ENCODE measurements at regions not wholly inside any gene's neighbourhood (a gene's known extent, or its start where the extent isn't known, plus 50 kb on each side); places are given as distances from the start of the nearest gene placed in this dataset.

DNA sequence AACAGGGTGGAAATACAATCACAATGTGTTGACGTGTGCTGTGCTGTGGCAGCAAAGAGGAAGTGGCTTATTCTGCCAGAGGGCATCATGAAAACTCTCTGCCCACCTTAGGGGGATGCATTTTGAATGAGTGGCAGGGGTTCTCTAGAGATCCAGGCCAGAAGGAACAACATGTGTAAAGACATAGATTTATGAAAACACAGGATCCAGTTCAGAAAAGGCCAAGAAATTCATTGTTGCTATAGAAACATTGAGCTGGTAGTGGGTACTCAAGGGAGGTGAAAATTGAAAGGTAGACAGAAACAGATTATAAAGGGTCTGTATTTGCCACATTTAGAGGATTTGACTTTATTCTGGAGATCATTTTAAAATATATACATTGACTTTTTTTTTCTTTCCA lies 417.7 kb downstream of the ENC1 start:
- intact Hi-C loops (cut with micrococcal nuclease; ENCODE audit: unreplicated experiment) = no loop called here
- DNase-seq (ENCODE audit: low spot score) = no peak
- no peaks in the 10 kb centered on the region for H3K36me3 ChIP-seq (ENCODE audit: insufficient read depth, low read length, poor library complexity, severe bottlenecking)
- no TSS peak for BruUV-seq (replicated peaks)
- no peaks in the 10 kb centered on the region for H3K4me1 ChIP-seq (ENCODE audit: insufficient read depth, low read length, poor library complexity, severe bottlenecking)
- H3K4me3 ChIP-seq (ENCODE audit: low read depth, low read length, poor library complexity, severe bottlenecking) = no peak overlapping the region
- H3K27me3 ChIP-seq (replicated peaks; ENCODE audit: insufficient read depth, low read depth, low read length, poor library complexity) = peaks cover 19% of the 10 kb centered on the region
- TF ChIP-seq EZH2 (IDR thresholded peaks at IDR 0.05; ENCODE audit: borderline replicate concordance, low read depth, low read length, poor library complexity, severe bottlenecking) = no peak
- TF ChIP-seq, protein P1, sequence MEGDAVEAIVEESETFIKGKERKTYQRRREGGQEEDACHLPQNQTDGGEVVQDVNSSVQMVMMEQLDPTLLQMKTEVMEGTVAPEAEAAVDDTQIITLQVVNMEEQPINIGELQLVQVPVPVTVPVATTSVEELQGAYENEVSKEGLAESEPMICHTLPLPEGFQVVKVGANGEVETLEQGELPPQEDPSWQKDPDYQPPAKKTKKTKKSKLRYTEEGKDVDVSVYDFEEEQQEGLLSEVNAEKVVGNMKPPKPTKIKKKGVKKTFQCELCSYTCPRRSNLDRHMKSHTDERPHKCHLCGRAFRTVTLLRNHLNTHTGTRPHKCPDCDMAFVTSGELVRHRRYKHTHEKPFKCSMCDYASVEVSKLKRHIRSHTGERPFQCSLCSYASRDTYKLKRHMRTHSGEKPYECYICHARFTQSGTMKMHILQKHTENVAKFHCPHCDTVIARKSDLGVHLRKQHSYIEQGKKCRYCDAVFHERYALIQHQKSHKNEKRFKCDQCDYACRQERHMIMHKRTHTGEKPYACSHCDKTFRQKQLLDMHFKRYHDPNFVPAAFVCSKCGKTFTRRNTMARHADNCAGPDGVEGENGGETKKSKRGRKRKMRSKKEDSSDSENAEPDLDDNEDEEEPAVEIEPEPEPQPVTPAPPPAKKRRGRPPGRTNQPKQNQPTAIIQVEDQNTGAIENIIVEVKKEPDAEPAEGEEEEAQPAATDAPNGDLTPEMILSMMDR (conservative IDR thresholded peaks at IDR 0.05; ENCODE audit: low read depth, low read length) = no peak
- CTCF ChIA-PET = no interaction called here
- POLR2A ChIA-PET (ENCODE audit: low non-redundant PET) = no interaction called here
- peaks cover 3% of the 10 kb centered on the region for H3K9me3 ChIP-seq (ENCODE audit: low read depth, low read length, poor library complexity, severe bottlenecking)
- H3K27ac ChIP-seq (ENCODE audit: low read depth, low read length, poor library complexity, severe bottlenecking) = no peak overlapping the region

GRCh38 chr5:74221413-74221812 lies 419.1 kb downstream of the ENC1 start:
- no peaks in the 10 kb centered on the region for H3K36me3 ChIP-seq (ENCODE audit: insufficient read depth, low read length, poor library complexity, severe bottlenecking)
- intact Hi-C loops (cut with micrococcal nuclease; ENCODE audit: unreplicated experiment) = no loop called here
- no peak overlapping the region for H3K4me3 ChIP-seq (ENCODE audit: low read depth, low read length, poor library complexity, severe bottlenecking)
- no peaks in the 10 kb centered on the region for H3K4me1 ChIP-seq (ENCODE audit: insufficient read depth, low read length, poor library complexity, severe bottlenecking)
- H3K27me3 ChIP-seq (replicated peaks; ENCODE audit: insufficient read depth, low read depth, low read length, poor library complexity) = peaks cover 6% of the 10 kb centered on the region
- no peak overlapping the region for H3K27ac ChIP-seq (ENCODE audit: low read depth, low read length, poor library complexity, severe bottlenecking)
- H3K9me3 ChIP-seq (ENCODE audit: low read depth, low read length, poor library complexity, severe bottlenecking) = peaks cover 3% of the 10 kb centered on the region
- POLR2A ChIA-PET (ENCODE audit: low non-redundant PET) = no interaction called here
- CTCF ChIA-PET = no interaction called here
- TF ChIP-seq EZH2 (IDR thresholded peaks at IDR 0.05; ENCODE audit: borderline replicate concordance, low read depth, low read length, poor library complexity, severe bottlenecking) = no peak
- TF ChIP-seq, protein P1 (conservative IDR thresholded peaks at IDR 0.05; ENCODE audit: low read depth, low read length) = no peak
- no peak for DNase-seq (ENCODE audit: low spot score)
- BruUV-seq (replicated peaks) = no TSS peak

GRCh38 chr5:74216012-74216411 lies 424.5 kb downstream of the ENC1 start:
- Histone ChIP-seq H3K4me1 (ENCODE audit: insufficient read depth, low read length, poor library complexity, severe bottlenecking) (no peaks in the 10 kb centered on the region), H3K27ac (ENCODE audit: low read depth, low read length, poor library complexity, severe bottlenecking) (no peak overlapping the region), H3K27me3 (replicated peaks; ENCODE audit: insufficient read depth, low read depth, low read length, poor library complexity) (peaks cover 3% of the 10 kb centered on the region), H3K36me3 (ENCODE audit: insufficient read depth, low read length, poor library complexity, severe bottlenecking) (no peaks in the 10 kb centered on the region), H3K4me3 (ENCODE audit: low read depth, low read length, poor library complexity, severe bottlenecking) (no peak overlapping the region), H3K9me3 (ENCODE audit: low read depth, low read length, poor library complexity, severe bottlenecking) (no peaks in the 10 kb centered on the region)
- POLR2A ChIA-PET (ENCODE audit: low non-redundant PET) = no interaction called here
- CTCF ChIA-PET = no interaction called here
- TF ChIP-seq, protein P1 (conservative IDR thresholded peaks at IDR 0.05; ENCODE audit: low read depth, low read length) = no peak
- no peak for TF ChIP-seq EZH2 (IDR thresholded peaks at IDR 0.05; ENCODE audit: borderline replicate concordance, low read depth, low read length, poor library complexity, severe bottlenecking)
- no TSS peak for BruUV-seq (replicated peaks)
- DNase-seq (ENCODE audit: low spot score) = no peak
- intact Hi-C loops (cut with micrococcal nuclease; ENCODE audit: unreplicated experiment) = no loop called here
